ENCODE measurements at regions not wholly inside any gene's neighbourhood (a gene's known extent, or its start where the extent isn't known, plus 50 kb on each side); places are given as distances from the start of the nearest gene placed in this dataset.

DNA sequence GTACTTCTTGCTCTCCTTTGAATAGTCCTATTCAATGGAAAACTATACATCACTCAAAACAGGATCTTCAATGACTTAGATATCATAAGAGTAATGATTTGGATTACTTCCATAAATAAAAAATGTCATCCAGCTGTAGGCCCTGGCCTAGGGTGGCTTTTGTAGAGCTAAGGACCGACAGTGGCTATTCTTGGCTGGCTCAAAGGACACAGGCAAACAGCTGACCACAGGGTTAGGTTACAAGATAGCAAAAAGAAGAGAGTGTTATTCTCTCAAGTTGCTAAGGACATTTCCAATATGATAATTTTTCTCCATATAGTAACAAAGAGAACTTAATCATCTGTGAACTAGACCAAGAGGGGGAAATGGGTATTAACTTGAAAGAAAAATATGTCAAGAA lies 495.1 kb downstream of the PLPP3 start:
- Mint-ChIP-seq H3K4me1 (ENCODE audit: low read depth) (no peaks in the 10 kb centered on the region), H3K4me3 (ENCODE audit: low read depth) (no peak overlapping the region), H3K27ac (no peak overlapping the region), H3K36me3 (ENCODE audit: low read depth) (no peaks in the 10 kb centered on the region), H3K27me3 (ENCODE audit: low read depth) (no peaks in the 10 kb centered on the region), H3K9me3 (no peaks in the 10 kb centered on the region)
- intact Hi-C loops (cut with micrococcal nuclease), result no loop called here
- no peak for DNase-seq (ENCODE audit: low spot score)

DNA sequence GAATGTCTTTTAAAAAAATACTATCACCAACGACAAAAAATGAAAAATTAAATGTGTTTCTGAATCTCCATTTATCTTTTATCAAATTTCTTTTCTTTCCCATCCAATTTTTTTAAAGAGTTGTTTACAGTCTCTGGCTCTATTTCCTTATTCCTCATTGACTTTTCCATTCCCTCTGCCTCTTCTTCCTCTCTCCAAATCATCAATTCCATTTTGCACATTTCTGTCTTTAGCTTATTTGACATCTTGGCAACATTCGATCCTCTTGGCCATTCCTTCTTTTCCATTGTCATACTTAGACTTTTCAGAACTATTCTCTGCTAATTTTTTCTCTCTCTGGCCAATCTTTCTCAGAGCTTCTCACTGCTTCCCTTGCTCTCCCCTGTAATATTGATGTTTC lies 497.6 kb downstream of the PLPP3 start:
- Mint-ChIP-seq H3K4me1 (ENCODE audit: low read depth) (no peaks in the 10 kb centered on the region), H3K27me3 (ENCODE audit: low read depth) (no peaks in the 10 kb centered on the region), H3K9me3 (no peaks in the 10 kb centered on the region), H3K36me3 (ENCODE audit: low read depth) (no peaks in the 10 kb centered on the region), H3K27ac (no peak overlapping the region), H3K4me3 (ENCODE audit: low read depth) (no peak overlapping the region)
- DNase-seq (ENCODE audit: low spot score), result no peak
- intact Hi-C loops (cut with micrococcal nuclease), result no loop called here

DNA sequence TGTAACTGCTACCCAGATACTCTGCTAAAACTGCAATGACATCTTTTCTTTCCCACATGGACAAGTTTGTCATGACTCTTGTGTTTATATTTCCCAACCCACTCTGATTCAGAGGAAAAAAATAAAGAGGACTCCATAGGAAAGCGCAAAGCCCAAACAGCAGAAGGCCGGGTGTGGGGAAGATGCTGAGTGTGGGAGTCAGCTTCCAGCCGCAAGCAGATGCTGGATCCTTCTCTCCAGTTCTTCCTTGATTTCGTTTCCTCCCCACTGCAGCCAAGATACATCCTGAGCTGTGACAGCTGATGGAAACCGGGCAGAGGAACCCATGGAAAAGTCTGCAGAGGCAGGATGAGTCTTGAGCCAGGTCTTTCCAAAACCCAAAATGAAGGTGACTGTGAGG lies 498.2 kb downstream of the PLPP3 start:
- no peak for DNase-seq (ENCODE audit: low spot score)
- intact Hi-C loops (cut with micrococcal nuclease), result no loop called here
- H3K36me3 Mint-ChIP-seq (ENCODE audit: low read depth), result no peaks in the 10 kb centered on the region

DNA sequence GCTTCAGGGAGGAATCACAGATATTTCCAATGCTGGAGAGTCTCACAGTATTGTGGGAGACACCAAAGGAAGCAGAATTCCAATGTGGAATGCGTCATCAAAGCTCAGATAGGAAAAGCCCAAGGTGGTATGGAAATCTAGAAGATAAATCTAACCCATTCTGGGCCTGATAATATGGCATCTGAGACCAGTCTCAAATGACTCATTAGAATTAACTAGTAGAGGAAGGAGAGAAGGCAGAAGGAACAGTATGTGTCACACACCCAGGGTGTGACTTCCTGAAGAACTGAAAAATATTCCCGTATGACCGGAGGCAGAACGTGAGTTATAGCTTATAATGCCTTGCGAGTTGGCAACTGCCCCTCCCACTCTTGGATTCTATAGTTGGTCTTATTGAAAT lies 499.2 kb downstream of the PLPP3 start:
- Mint-ChIP-seq H3K4me3 (ENCODE audit: low read depth) (no peak overlapping the region), H3K9me3 (no peaks in the 10 kb centered on the region), H3K36me3 (ENCODE audit: low read depth) (no peaks in the 10 kb centered on the region), H3K4me1 (ENCODE audit: low read depth) (no peaks in the 10 kb centered on the region), H3K27ac (no peak overlapping the region), H3K27me3 (ENCODE audit: low read depth) (no peaks in the 10 kb centered on the region)
- intact Hi-C loops (cut with micrococcal nuclease), result no loop called here
- no peak for DNase-seq (ENCODE audit: low spot score)

More for the DNA sequence above, 498.2 kb downstream of the PLPP3 start:
- Mint-ChIP-seq H3K9me3 (no peaks in the 10 kb centered on the region), H3K27me3 (ENCODE audit: low read depth) (no peaks in the 10 kb centered on the region), H3K4me1 (ENCODE audit: low read depth) (no peaks in the 10 kb centered on the region), H3K27ac (no peak overlapping the region), H3K4me3 (ENCODE audit: low read depth) (no peak overlapping the region)

DNA sequence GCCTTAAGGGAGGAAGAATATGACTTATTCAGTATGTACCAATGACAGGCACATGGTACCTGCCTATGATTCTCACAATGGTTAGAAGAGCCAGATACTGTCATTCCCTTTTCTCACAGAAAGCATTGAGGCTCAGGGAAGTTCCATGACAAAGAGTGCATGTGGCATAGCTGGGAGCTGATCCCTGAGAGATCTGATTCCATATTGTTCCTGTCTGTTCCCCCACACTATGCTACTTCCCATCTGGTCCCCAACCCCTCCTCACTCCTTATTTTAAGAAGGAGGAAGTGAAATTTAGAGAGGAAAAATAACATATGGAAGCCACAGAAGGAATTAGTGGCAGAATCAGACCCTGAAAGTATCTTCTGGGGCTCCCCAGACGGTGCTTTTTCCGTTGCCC lies 500.0 kb downstream of the PLPP3 start:
- H3K27me3 Mint-ChIP-seq (ENCODE audit: low read depth), result no peaks in the 10 kb centered on the region
- intact Hi-C loops (cut with micrococcal nuclease), result no loop called here
- no peaks in the 10 kb centered on the region for H3K9me3 Mint-ChIP-seq
- no peak overlapping the region for H3K27ac Mint-ChIP-seq
- H3K4me1 Mint-ChIP-seq (ENCODE audit: low read depth), result no peaks in the 10 kb centered on the region
- no peak for DNase-seq (ENCODE audit: low spot score)
- no peaks in the 10 kb centered on the region for H3K36me3 Mint-ChIP-seq (ENCODE audit: low read depth)
- H3K4me3 Mint-ChIP-seq (ENCODE audit: low read depth), result no peak overlapping the region

DNA sequence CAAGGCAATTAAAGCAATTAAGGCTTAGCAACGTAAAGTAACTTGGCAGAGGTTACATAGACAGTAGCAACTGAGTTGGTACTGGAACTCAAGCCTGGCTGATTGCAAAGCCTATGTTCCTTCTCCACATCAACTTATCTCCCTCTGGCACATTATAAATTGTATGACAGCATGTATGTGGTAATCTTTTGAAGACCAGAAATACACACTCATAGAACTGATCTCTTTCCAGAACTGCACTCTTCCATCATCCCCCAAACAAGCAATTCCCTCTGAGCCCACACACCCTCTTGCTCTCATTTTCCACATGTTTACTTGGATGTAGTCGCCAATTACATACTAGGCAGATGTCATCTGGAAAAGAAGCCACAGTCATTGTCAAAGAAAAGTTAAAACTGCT lies 502.2 kb downstream of the PLPP3 start:
- H3K27ac Mint-ChIP-seq, result no peak overlapping the region
- H3K4me1 Mint-ChIP-seq (ENCODE audit: low read depth), result no peaks in the 10 kb centered on the region
- H3K36me3 Mint-ChIP-seq (ENCODE audit: low read depth), result no peaks in the 10 kb centered on the region
- H3K27me3 Mint-ChIP-seq (ENCODE audit: low read depth), result no peaks in the 10 kb centered on the region
- H3K4me3 Mint-ChIP-seq (ENCODE audit: low read depth), result no peak overlapping the region
- no peaks in the 10 kb centered on the region for H3K9me3 Mint-ChIP-seq
- intact Hi-C loops (cut with micrococcal nuclease), result no loop called here
- DNase-seq (ENCODE audit: low spot score), result no peak

DNA sequence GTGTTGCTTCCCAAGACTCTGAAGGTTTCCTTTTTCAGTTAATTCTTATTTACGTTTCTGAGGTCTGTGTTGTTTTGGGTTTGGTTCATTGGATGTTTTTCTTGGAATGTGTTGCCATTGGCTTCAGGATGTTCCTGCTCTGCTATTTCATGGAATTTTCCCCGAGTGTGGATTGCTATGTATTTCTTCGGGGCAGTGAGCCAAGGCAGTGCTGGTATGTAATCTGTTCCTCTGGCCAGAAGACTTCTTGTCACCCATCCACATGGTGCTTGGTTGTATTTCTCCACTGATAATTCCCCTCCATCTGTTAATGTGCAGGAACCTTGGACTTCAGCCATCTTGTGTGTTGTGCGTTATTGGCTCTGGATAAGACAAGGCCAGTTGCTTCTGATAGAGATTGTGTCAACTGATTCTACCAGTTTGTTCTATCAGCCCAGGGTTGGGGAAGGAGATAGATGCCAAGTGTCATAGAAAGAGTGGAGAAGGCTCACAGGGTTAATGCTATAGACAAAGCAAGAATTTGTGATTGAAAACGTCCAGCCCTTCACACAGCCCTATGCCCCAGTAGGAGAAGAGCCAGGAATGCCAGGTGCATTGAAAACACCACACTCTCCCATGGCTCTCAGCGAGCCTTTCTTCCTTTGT lies 505.2 kb downstream of the PLPP3 start:
- no peak overlapping the region for H3K27ac Mint-ChIP-seq
- H3K4me1 Mint-ChIP-seq (ENCODE audit: low read depth), result no peaks in the 10 kb centered on the region
- no peak for DNase-seq (ENCODE audit: low spot score)
- no peaks in the 10 kb centered on the region for H3K36me3 Mint-ChIP-seq (ENCODE audit: low read depth)
- no peaks in the 10 kb centered on the region for H3K27me3 Mint-ChIP-seq (ENCODE audit: low read depth)
- no peaks in the 10 kb centered on the region for H3K9me3 Mint-ChIP-seq
- intact Hi-C loops (cut with micrococcal nuclease), result no loop called here
- H3K4me3 Mint-ChIP-seq (ENCODE audit: low read depth), result no peak overlapping the region

DNA sequence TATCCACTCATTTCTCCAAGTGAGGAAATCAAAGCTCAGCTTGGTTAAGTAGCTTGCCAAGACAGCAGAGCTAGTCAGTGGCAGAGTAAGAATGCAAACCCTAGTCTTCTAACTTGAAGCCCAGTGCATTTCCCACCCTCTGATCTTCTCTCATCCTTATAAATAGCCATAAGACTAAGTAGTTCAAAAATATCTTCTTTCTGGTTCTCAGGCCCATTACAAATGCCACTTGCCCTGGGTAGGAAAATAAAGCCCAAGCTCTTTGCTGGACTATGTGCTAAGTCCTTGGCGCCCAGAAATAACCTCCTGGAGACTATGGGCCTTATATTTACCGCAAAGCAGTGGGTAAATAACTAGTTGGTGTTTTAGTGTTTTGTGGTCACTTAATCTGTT lies 505.8 kb downstream of the PLPP3 start:
- H3K4me1 Mint-ChIP-seq (ENCODE audit: low read depth), result no peaks in the 10 kb centered on the region
- H3K36me3 Mint-ChIP-seq (ENCODE audit: low read depth), result no peaks in the 10 kb centered on the region
- no peaks in the 10 kb centered on the region for H3K27me3 Mint-ChIP-seq (ENCODE audit: low read depth)
- H3K4me3 Mint-ChIP-seq (ENCODE audit: low read depth), result no peak overlapping the region
- no peak overlapping the region for H3K27ac Mint-ChIP-seq
- intact Hi-C loops (cut with micrococcal nuclease), result no loop called here
- DNase-seq (ENCODE audit: low spot score), result no peak
- no peaks in the 10 kb centered on the region for H3K9me3 Mint-ChIP-seq

DNA sequence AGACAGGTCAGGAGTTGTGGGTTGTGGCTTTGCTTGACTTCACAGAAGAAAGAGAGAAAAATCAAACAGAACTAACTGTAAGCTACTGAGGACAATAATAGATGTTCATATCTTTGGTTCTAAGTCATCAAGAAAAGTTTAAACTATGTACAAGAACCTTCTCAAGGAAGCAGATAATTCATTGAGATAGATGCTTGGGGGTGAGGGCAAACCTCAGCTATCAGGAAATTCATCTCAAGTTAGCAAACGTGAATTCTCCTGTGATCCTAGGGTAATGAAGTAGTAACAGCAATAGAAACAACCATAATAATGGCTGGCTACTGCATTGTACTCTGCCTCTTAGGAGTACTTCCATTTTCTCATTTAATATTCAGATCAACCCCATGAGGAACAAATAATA lies 506.2 kb downstream of the PLPP3 start:
- no peaks in the 10 kb centered on the region for H3K4me1 Mint-ChIP-seq (ENCODE audit: low read depth)
- H3K36me3 Mint-ChIP-seq (ENCODE audit: low read depth), result no peaks in the 10 kb centered on the region
- H3K27me3 Mint-ChIP-seq (ENCODE audit: low read depth), result no peaks in the 10 kb centered on the region

DNA sequence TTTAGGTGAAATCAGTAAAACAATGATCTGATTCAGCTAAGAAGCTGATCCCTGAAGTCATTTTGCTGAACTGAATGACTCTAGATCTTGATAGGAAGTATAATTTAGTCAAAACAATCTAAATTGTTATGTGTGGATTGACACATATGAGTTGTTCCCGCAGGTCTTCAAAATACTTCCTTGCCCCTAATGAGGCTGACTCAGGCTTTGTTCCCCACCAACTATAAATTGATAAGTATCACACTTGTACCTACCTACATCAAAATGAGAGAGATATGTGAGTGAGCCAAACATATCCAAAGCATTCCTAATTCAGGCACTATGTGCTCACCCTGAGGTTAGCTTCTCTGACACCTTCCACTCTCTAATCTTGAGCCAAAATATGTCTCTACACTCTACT lies 507.1 kb downstream of the PLPP3 start:
- Mint-ChIP-seq H3K4me1 (ENCODE audit: low read depth) (no peaks in the 10 kb centered on the region), H3K27ac (no peak overlapping the region), H3K4me3 (ENCODE audit: low read depth) (no peak overlapping the region), H3K9me3 (no peaks in the 10 kb centered on the region), H3K36me3 (ENCODE audit: low read depth) (no peaks in the 10 kb centered on the region), H3K27me3 (ENCODE audit: low read depth) (no peaks in the 10 kb centered on the region)
- DNase-seq (ENCODE audit: low spot score), result no peak
- intact Hi-C loops (cut with micrococcal nuclease), result no loop called here

More for the DNA sequence above, 506.2 kb downstream of the PLPP3 start:
- no peak overlapping the region for H3K27ac Mint-ChIP-seq
- DNase-seq (ENCODE audit: low spot score), result no peak
- no peak overlapping the region for H3K4me3 Mint-ChIP-seq (ENCODE audit: low read depth)
- H3K9me3 Mint-ChIP-seq, result no peaks in the 10 kb centered on the region
- intact Hi-C loops (cut with micrococcal nuclease), result no loop called here

DNA sequence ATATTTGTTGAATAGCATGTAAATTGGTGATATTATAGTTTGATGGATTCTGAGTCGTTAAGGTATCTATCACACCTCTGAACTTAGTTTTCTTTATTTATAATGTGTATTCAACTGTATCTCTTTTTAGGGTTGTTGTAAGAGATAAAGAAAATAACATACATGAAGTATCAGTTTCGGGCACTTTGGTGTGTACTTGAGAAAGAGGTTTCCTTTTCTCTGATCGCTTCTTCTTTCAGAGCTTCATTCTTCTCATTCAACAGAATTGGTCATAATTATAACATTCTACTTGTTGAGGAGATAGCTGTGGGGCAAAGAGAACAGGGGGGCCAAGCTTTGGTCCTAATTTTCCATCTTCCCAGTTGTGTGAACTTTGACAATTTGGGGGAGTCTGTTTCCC lies 508.0 kb downstream of the PLPP3 start:
- Mint-ChIP-seq H3K9me3 (no peaks in the 10 kb centered on the region), H3K4me3 (ENCODE audit: low read depth) (no peak overlapping the region), H3K27me3 (ENCODE audit: low read depth) (no peaks in the 10 kb centered on the region), H3K36me3 (ENCODE audit: low read depth) (no peaks in the 10 kb centered on the region), H3K27ac (no peak overlapping the region), H3K4me1 (ENCODE audit: low read depth) (no peaks in the 10 kb centered on the region)
- intact Hi-C loops (cut with micrococcal nuclease), result no loop called here
- DNase-seq (ENCODE audit: low spot score), result no peak

DNA sequence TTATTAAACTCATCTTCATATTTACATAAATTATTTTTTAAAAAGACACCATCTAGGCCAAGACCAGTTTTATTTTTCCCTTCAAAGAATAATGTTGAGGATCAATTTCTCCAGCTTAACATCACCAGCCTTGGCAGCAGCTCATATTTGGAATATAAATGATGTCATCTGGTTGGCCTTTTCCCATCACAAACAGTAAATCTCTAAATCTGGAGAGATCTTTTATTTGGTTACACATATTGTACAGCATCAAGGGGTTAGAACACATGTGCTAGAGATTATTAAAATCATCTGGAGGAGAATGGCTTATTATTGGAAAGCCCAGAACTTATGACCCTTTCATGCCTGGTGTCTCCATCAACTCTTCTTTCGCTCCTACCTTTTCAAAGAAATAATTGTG lies 508.8 kb downstream of the PLPP3 start:
- Mint-ChIP-seq H3K27ac (no peak overlapping the region), H3K27me3 (ENCODE audit: low read depth) (no peaks in the 10 kb centered on the region), H3K9me3 (no peaks in the 10 kb centered on the region), H3K36me3 (ENCODE audit: low read depth) (no peaks in the 10 kb centered on the region), H3K4me3 (ENCODE audit: low read depth) (no peak overlapping the region), H3K4me1 (ENCODE audit: low read depth) (no peaks in the 10 kb centered on the region)
- no peak for DNase-seq (ENCODE audit: low spot score)
- intact Hi-C loops (cut with micrococcal nuclease), result no loop called here

DNA sequence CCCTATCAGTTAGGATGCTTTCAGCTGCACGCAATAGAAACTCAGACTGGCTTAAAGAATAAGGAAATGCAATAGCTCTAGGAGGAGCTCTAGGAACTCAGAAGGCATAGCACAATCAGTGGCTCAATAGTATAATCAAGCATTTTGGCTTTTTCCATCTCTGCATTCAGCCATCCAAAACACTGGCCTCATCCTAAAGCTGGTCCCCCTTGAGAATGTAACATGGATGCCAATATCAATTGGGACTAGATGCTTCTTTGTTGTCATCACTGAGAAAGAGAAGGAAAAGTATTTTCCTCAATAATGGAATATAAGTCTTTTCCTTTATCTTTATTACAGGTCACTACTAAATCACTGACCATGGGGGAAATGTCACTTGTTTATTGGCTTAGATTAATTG lies 509.5 kb downstream of the PLPP3 start:
- Mint-ChIP-seq H3K9me3 (no peaks in the 10 kb centered on the region), H3K36me3 (ENCODE audit: low read depth) (no peaks in the 10 kb centered on the region), H3K4me3 (ENCODE audit: low read depth) (no peak overlapping the region), H3K27me3 (ENCODE audit: low read depth) (no peaks in the 10 kb centered on the region), H3K4me1 (ENCODE audit: low read depth) (no peaks in the 10 kb centered on the region), H3K27ac (no peak overlapping the region)
- intact Hi-C loops (cut with micrococcal nuclease), result no loop called here
- DNase-seq (ENCODE audit: low spot score), result no peak

DNA sequence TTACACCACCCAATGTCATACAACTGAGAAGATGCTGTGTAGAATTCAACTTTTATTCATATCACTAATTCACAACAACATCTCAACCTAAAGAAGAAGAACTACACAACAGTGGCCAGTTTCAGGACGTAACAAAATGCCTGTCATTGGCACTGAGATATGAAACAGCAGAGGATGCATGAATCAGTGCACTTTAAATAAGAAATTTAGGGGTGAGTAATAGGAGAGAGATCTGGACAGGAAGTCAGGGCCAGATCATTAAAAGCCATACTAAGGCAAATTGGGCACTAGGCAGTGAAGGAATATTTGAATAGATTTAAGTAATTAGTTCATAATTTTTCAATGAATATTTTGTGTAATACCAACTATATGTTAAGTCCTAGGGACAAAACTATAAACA lies 510.5 kb downstream of the PLPP3 start:
- intact Hi-C loops (cut with micrococcal nuclease), result no loop called here
- Mint-ChIP-seq H3K4me1 (ENCODE audit: low read depth) (no peaks in the 10 kb centered on the region), H3K27me3 (ENCODE audit: low read depth) (no peaks in the 10 kb centered on the region), H3K36me3 (ENCODE audit: low read depth) (no peaks in the 10 kb centered on the region), H3K4me3 (ENCODE audit: low read depth) (no peak overlapping the region), H3K27ac (no peak overlapping the region), H3K9me3 (no peaks in the 10 kb centered on the region)
- DNase-seq (ENCODE audit: low spot score), result no peak
